NOMO-1 treated with dmso at 0.1 percent for 144 hours (cell line): ENCODE measurements at regions not wholly inside any gene's neighbourhood (a gene's known extent, or its start where the extent isn't known, plus 50 kb on each side); places are given as distances from the start of the nearest gene placed in this dataset.
"Not testable (repeated sequence)": the region's sequence is repeated elsewhere in the genome, so short reads cannot be mapped to it uniquely, and the experiment has no call there.

Experiments
- DNase-seq: peaks from one replicate; lab custom pipeline; 2025; ENCODE audit not compliant: unreplicated experiment; lab: John Stamatoyannopoulos, UW

DNA sequence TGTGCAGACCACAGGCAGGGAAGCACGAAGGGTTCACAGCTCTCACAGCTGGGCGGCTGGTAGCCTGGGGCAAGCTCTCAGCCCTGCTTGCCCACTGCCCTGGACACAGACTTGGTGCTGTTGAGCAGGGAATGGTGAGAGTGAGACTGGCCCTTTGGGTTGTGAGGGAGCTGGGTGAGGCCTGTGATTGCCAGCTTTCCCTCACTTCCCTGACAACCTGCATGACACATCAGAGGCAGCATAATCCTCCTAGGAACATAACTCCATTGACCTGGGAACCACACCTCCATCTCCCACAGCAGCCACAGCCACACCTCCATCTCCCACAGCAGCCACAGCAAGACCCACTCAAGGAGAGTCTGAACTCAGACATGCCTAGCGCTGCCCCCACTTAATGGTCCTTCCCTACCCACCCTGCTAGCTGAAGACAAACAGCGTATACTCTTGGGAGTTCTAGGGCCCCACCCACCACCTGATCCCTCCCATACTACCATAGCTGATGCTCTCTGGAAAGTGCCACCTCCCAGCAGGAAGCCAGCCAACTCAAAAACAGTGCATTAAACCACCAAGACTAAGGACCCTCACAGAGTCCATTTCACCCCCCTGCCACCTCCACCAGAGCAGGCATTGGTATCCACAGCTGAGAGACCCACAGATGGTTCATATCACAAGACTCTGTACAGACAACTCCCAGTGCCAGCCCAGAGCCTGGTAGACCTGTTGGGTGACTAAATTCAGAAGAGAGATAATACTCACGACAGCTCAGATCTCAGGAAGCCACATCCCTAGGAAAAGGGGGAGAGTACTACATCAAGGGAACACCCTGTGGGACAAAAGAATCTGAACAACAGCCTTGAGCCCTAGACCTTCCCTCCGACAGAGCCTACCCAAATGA, 60.2 kb upstream of the PRSS3 start:
- not testable (repeated sequence) for DNase-seq

DNA sequence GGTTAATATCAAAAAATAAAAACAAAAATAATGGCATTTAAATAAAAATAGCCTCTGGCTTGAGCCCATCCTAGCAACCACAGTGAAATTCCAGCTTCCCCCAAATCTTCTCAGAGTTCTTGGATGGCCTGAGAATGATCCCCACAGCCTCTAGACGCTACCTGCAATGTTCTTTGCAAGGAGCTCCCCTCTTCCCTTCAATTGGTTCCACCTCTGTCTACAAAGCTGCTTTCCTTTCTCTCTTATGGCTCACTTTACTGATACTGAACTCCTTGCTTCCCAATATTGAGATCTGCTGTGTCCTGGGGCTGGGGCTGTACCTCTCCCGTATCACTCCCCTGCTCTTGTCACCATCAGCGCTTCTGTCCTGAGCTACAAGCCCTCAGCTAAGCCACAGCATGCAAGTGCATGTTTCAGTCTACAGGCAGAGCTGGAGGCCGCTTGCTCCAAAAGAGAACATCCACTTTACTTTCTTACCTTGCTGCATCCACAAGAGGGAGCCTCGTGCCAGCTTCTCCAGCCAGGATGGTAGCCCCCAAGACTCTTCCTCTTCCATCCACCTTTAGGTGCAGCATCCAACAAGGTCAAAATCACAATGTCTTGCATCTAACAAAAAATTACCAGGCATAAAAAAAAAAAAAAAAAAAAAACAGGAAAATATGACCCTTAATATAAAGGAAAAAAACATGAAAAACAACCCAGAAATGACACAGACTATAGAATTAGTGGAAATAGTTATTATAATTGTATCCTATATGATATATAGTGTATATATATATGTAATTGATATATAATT, 57.4 kb upstream of the PRSS3 start:
- DNase-seq: peak; percentile 37

DNA sequence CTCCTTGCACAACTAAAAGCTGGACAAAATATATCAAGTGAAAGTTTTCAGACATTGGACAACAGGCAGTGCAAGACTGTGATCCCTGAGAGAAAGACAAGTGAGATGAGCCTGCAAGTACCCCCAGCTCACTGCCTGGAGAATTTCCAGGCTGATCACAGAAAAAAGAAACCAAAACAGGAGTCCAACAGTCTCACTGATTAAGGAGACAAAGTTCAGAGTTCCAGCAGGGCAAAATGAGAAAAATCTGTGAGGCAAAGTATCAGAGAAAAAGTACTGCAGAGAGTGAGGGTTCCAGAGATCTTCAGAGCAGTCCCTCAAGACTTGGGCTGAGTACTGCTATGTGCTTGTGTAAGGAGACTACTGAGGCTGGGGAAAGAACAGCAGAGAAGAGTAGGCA, 56.0 kb upstream of the PRSS3 start:
- no peak for DNase-seq

DNA sequence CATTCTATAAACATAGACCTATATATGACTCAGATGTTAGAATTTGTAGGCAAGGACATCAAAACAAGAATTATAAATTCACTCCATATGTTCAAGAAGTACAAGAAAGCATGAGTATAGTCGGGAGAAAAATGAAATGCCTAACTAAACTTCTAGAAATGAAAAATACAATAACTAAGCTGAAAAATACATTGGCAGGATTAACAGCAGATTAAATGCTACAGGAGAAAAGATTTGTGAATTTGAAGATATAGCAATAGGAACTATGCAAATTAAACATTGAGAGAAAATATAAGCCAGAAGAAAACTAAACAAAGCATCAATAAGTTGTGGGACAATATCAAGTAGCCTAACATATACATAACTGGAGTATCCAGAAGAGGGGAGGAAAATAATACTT, 55.3 kb upstream of the PRSS3 start:
- DNase-seq: no peak

DNA sequence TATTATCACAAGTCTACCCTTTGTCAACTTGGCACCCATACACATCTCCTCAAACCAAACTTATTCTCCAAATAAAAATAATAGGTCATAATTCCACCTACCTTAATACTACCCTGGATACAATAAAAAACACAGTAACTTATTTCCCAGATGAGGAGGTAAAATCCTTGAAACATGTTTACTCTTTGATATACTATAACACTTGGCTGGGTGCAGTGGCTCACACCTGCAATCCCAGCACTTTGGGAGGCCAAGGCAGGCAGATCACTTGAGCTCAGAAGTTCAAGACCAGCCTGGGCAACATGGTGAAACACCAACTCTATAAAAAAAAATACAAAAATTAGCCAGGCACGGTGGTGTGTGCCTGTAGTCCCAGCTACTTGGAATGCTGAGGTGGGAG, 54.4 kb upstream of the PRSS3 start:
- DNase-seq: not testable (repeated sequence)

DNA sequence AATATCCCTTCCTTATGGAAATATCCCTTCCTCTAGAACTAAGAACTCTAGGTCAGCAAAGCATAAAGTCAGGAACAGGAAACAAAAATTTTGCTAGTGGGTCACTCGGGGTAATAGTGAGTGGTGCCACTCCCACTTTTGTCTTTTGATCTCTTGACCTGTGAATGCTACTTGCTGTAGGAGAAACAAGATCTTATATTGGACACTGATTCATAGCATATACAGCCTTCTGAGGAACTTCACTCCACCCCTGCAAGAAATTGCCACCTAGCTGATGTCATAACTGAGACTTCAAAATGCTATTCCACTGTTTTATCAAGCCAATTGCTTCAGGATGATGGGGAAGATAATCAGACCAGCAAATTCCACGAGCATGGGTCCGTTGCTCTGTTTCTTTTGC, 53.3 kb upstream of the PRSS3 start:
- no peak for DNase-seq

DNA sequence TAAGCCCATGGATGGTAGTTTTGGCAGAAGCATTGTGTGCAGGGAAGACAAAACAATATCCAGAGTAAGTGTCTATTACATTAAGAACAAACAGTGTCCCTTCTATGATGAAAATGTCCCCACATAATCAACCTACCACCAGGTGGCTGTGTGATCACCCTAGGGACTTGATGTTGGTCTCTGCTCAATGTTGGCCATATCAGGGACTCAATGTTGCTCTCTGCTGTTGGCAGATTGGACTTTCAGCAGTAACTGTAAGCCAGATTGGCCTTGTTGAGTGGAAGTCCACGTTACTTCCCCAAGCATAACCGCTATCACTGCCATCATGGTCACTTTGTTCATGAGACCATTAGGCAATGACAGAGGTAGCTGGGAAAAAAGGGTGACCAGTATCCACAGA, 52.8 kb upstream of the PRSS3 start:
- DNase-seq: no peak
